GM21390 (cell line): ENCODE measurements at regions not wholly inside any gene's neighbourhood (a gene's known extent, or its start where the extent isn't known, plus 50 kb on each side); places are given as distances from the start of the nearest gene placed in this dataset.
"Not testable (repeated sequence)": the region's sequence is repeated elsewhere in the genome, so short reads cannot be mapped to it uniquely, and the experiment has no call there.

Experiments
- ATAC-seq: cut with Tn5 transposase; IDR thresholded peaks from one replicate; pipeline ENCODE4 v1.9.1; 2021; ENCODE audit not compliant: unreplicated experiment

- no peak for ATAC-seq
These were observed 255.9 kb upstream of the NFIA start for GRCh38 chr1:60826320-60827094.

- ATAC-seq = no peak
These were observed 256.8 kb upstream of the NFIA start for GRCh38 chr1:60825593-60825992.

- ATAC-seq = no peak
These were observed 259.2 kb upstream of the NFIA start for GRCh38 chr1:60823151-60823550.

GRCh38 chr1:60822252-60822651 is 260.1 kb upstream of the NFIA start:
- ATAC-seq = no peak

GRCh38 chr1:60821156-60821555 is 261.2 kb upstream of the NFIA start:
- ATAC-seq = no peak

GRCh38 chr1:60818969-60819701 is 263.2 kb upstream of the NFIA start:
- no peak for ATAC-seq

- no peak for ATAC-seq
These were observed 269.3 kb upstream of the NFIA start for GRCh38 chr1:60813071-60813470.

GRCh38 chr1:60809204-60809980 is 273.0 kb upstream of the NFIA start:
- ATAC-seq = no peak

GRCh38 chr1:60808676-60809075 is 273.7 kb upstream of the NFIA start:
- no peak for ATAC-seq

- no peak for ATAC-seq
These were observed 279.5 kb upstream of the NFIA start for GRCh38 chr1:60802884-60803283.

- ATAC-seq = no peak
These were observed 285.0 kb upstream of the NFIA start for GRCh38 chr1:60797351-60797750.

GRCh38 chr1:60791226-60791625 is 291.1 kb upstream of the NFIA start:
- ATAC-seq = no peak

GRCh38 chr1:60773099-60773498 is 309.3 kb upstream of the NFIA start:
- not testable (repeated sequence) for ATAC-seq

GRCh38 chr1:60769082-60769481 is 313.3 kb upstream of the NFIA start:
- no peak for ATAC-seq

- ATAC-seq = no peak
These were observed 317.2 kb upstream of the NFIA start for GRCh38 chr1:60765204-60765603.

GRCh38 chr1:60764489-60764888 is 317.9 kb upstream of the NFIA start:
- no peak for ATAC-seq

GRCh38 chr1:60763741-60764140 is 318.6 kb upstream of the NFIA start:
- ATAC-seq = no peak

- no peak for ATAC-seq
These were observed 319.4 kb upstream of the NFIA start for GRCh38 chr1:60762911-60763310.

- no peak for ATAC-seq
These were observed 320.2 kb upstream of the NFIA start for GRCh38 chr1:60762176-60762575.

GRCh38 chr1:60759291-60759690 is 323.1 kb upstream of the NFIA start:
- no peak for ATAC-seq

GRCh38 chr1:60757485-60757884 is 324.9 kb upstream of the NFIA start:
- no peak for ATAC-seq
